Activated CD8-positive, alpha-beta T cell treated with anti-CD3 and anti-CD28 coated beads for 36 hours (primary cell): ENCODE measurements at regions not wholly inside any gene's neighbourhood (a gene's known extent, or its start where the extent isn't known, plus 50 kb on each side); places are given as distances from the start of the nearest gene placed in this dataset.

Experiments
- ATAC-seq: fragments of 200-7000 bp; cut with Tn5 transposase; one replicate; pipeline ENCODE4 v1.10.0; 2021; ENCODE audit warnings: mild to moderate bottlenecking, moderate library complexity
- CTCF ChIA-PET: fragments of 350-600 bp; sonication (Branson Sonifier 250); formaldehyde crosslinking; loops from one replicate; lab custom pipeline; 2021; ENCODE audit warnings: antibody characterized with exemption; lab: Charles Lee
- POLR2A ChIA-PET: fragments of 350-600 bp; sonication (Branson Sonifier 250); formaldehyde crosslinking; loops from one replicate; lab custom pipeline; 2021; ENCODE audit warnings: antibody characterized with exemption; lab: Charles Lee
- DNase-seq: peaks from one replicate; pipeline ENCODE4 v3.0.0-alpha.2; 2020
- H3K27ac Mint-ChIP-seq: one replicate; pipeline ENCODE4 v1.8.0; 2021; ENCODE audit warnings: mild to moderate bottlenecking, mixed read lengths
- H3K27me3 Mint-ChIP-seq: one replicate; pipeline ENCODE4 v1.8.0; 2021; ENCODE audit warnings: mixed read lengths
- H3K36me3 Mint-ChIP-seq: one replicate; pipeline ENCODE4 v1.8.0; 2021; ENCODE audit warnings: low read depth, mixed read lengths
- H3K4me1 Mint-ChIP-seq: one replicate; pipeline ENCODE4 v1.8.0; 2021; ENCODE audit warnings: low read depth, mixed read lengths
- H3K4me3 Mint-ChIP-seq: one replicate; pipeline ENCODE4 v1.8.0; 2021; ENCODE audit warnings: mild to moderate bottlenecking, moderate library complexity, mixed read lengths
- H3K9me3 Mint-ChIP-seq: one replicate; pipeline ENCODE4 v1.8.0; 2021; ENCODE audit warnings: mixed read lengths
- CTCF ChIP-seq: fragments of 200-600 bp; IDR thresholded peaks from one replicate; pipeline ENCODE4 v1.8.0; 2022; ENCODE audit warnings: antibody characterized with exemption, mild to moderate bottlenecking
- intact Hi-C: fragments of 100-400 bp; cut with micrococcal nuclease; formaldehyde crosslinking; loops from one replicate; pipeline ENCODE4 v1.10.0; 2022

GRCh38 chr2:120599656-120600055, 136.0 kb upstream of the GLI2 start:
- CTCF ChIA-PET: no interaction called here

GRCh38 chr2:120600335-120600734, 135.3 kb upstream of the GLI2 start:
- Mint-ChIP-seq H3K27me3 (peaks cover 6% of the 10 kb centered on the region), H3K4me1 (no peaks in the 10 kb centered on the region), H3K36me3 (no peaks in the 10 kb centered on the region), H3K9me3 (no peaks in the 10 kb centered on the region), H3K27ac (no peak overlapping the region), H3K4me3 (no peak overlapping the region)
- TF ChIP-seq CTCF: no peak
- POLR2A ChIA-PET: no interaction called here
- CTCF ChIA-PET: no interaction called here
- ATAC-seq (no peak), DNase-seq (no peak)
- intact Hi-C loops: no loop called here

More at GRCh38 chr2:120599656-120600055, 136.0 kb upstream of the GLI2 start:
- peaks cover 6% of the 10 kb centered on the region for H3K27me3 Mint-ChIP-seq
- no peaks in the 10 kb centered on the region for H3K4me1 Mint-ChIP-seq
- H3K36me3 Mint-ChIP-seq: no peaks in the 10 kb centered on the region
- DNase-seq: no peak
- intact Hi-C loops: no loop called here
- POLR2A ChIA-PET: no interaction called here
- no peak for TF ChIP-seq CTCF
- H3K9me3 Mint-ChIP-seq: no peaks in the 10 kb centered on the region
- no peak for ATAC-seq
- no peak overlapping the region for H3K27ac Mint-ChIP-seq
- H3K4me3 Mint-ChIP-seq: no peak overlapping the region

- no peak for TF ChIP-seq CTCF
- intact Hi-C loops: no loop called here
- no peak for DNase-seq
- ChIA-PET CTCF (no interaction called here), POLR2A (no interaction called here)
- Mint-ChIP-seq H3K27ac (no peak overlapping the region), H3K4me3 (no peak overlapping the region), H3K27me3 (peaks cover 6% of the 10 kb centered on the region), H3K4me1 (no peaks in the 10 kb centered on the region), H3K36me3 (no peaks in the 10 kb centered on the region), H3K9me3 (no peaks in the 10 kb centered on the region)
- no peak for ATAC-seq
Observed at GRCh38 chr2:120600786-120601185, 134.9 kb upstream of the GLI2 start.

- H3K27ac Mint-ChIP-seq: no peak overlapping the region
- H3K36me3 Mint-ChIP-seq: no peaks in the 10 kb centered on the region
- intact Hi-C loops: no loop called here
- ATAC-seq: no peak
- no peak for TF ChIP-seq CTCF
- ChIA-PET CTCF (no interaction called here), POLR2A (no interaction called here)
- peaks cover 6% of the 10 kb centered on the region for H3K27me3 Mint-ChIP-seq
- no peak for DNase-seq
- no peaks in the 10 kb centered on the region for H3K4me1 Mint-ChIP-seq
- H3K9me3 Mint-ChIP-seq: no peaks in the 10 kb centered on the region
- H3K4me3 Mint-ChIP-seq: no peak overlapping the region
Observed at GRCh38 chr2:120601566-120601965, 134.1 kb upstream of the GLI2 start.

GRCh38 chr2:120602251-120602650, 133.4 kb upstream of the GLI2 start:
- Mint-ChIP-seq H3K4me1 (no peaks in the 10 kb centered on the region), H3K27ac (no peak overlapping the region), H3K27me3 (peaks cover 6% of the 10 kb centered on the region), H3K9me3 (no peaks in the 10 kb centered on the region), H3K36me3 (no peaks in the 10 kb centered on the region), H3K4me3 (no peak overlapping the region)
- ChIA-PET POLR2A (no interaction called here), CTCF (interaction anchor here (1.3 kb wide), 1 partner anchor 73 kb away, joined by 3 read pairs; no protein-coding TSS in a partner anchor)
- DNase-seq: no peak
- intact Hi-C loops: no loop called here
- ATAC-seq: no peak
- no peak for TF ChIP-seq CTCF
